ENCODE measurements at regions not wholly inside any gene's neighbourhood (a gene's known extent, or its start where the extent isn't known, plus 50 kb on each side); places are given as distances from the start of the nearest gene placed in this dataset.
A peak's percentile ranks its signal among the peaks of the same experiment; 100 is the strongest.

- DNase-seq = no peak
These were observed 85.7 kb upstream of the XCR1 start for GRCh38 chr3:46112984-46113383.

- DNase-seq = no peak
These were observed 85.0 kb upstream of the XCR1 start for GRCh38 chr3:46112296-46112695.

GRCh38 chr3:46110701-46111493 lies 83.6 kb upstream of the XCR1 start:
- no peak for DNase-seq

DNA sequence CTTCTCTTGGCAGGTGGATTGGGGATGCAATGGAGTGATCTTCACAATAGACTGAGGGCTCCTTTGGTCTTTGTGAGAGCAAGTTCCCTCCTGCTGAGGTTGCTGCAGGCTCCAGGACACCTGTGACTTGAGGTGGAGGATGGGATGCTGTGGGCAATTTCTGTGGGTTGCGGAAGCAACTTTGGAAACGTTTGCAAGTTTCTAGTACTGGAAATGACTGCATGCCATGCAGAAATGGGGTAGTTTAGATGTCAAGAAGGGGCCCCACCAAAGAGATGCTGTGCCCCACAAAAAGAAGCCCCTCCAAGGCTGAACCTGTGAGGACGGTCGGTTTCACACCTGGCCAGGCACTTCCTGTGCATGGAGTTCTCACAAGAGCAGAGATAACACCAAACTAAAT lies 80.4 kb upstream of the XCR1 start:
- no peak for DNase-seq

- no peak for DNase-seq
These were observed 78.1 kb upstream of the XCR1 start for GRCh38 chr3:46105306-46105919.

DNA sequence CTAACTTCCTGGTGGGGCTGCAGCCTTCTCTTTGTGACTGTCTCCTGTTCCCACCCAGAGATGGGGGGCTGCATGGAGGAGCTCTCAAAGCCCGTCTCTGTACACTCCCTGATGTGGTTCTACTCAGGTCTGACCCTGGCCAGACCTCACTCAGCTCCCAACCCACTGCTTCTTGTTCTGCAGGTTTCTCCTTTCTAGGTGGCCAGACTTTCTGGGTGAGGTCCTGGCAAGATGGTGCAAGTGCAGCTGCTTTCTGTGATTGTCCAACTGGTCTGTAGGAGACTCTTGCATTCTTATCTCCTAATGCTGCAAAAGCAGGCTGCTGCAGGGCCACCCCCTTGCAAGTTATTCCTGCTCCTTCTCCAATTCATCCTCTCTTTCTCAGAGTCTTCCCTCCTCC lies 77.4 kb upstream of the XCR1 start:
- no peak for DNase-seq

DNA sequence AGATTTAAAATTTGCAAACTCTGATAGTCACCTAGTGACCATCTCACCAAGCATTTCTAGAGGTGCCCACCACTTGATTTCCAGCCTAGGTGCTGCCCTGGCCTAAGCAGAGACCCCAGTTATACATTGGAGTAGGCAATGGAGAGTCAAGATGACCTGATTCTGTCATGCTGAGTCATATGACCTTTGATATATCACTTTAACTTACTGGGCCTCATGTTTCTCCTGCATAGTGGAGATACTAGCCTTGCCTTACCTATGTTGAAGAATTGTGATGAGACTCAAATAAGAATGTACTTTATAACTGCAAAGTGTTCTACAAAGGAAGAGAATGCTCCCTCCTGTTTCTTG lies 75.5 kb upstream of the XCR1 start:
- DNase-seq = no peak

DNA sequence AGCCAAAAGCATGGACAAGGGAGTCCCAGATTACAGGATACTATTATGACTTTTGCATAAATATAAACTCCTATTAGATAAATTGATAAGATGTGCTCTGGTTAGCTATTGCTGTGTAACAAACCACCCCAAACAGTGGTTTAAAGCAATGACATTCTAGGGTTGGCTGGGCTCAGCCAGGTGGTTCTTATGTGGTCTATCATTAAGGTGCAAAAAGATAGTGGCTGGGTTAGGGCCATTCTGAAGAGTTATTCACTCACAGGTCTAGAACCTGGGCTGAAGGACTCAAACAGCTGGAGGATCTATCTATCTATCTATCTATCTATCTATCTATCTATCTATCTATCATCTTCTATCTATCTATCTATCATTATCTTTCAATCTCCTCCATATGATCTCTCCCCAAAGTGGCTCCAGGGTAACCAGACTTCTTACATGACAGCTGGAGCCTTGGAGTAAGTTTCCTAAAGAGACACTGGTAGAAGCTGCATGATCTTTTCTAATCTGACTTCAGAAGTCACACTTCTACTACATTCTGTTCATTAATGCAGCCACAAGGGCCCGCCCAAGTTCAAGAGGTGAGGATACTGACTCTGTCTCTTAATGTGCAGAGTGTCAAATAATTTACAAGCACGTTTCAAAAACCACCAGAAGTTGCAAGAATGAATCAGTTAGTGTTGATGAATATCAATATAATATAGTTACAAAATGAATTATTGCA lies 74.9 kb upstream of the XCR1 start:
- DNase-seq = no peak

DNA sequence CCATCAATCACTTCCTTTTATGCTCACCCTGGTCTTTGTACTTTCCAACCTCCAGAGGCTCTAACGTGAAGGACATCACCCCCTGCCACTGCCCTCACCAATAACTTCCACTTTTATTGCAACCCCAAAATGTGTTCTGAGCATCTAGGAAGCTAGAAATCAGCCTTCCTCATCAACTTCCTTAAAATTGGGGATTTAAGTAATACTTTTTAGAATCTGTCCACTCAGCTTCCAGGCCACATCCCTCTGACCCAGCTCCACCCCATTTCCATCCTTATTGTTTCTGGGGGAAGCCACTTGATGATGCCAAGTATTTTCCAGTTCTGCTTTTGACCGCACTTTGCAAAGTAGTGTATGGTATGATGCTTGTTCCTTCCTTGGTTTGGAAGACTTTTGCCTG lies 73.5 kb upstream of the XCR1 start:
- no peak for DNase-seq

DNA sequence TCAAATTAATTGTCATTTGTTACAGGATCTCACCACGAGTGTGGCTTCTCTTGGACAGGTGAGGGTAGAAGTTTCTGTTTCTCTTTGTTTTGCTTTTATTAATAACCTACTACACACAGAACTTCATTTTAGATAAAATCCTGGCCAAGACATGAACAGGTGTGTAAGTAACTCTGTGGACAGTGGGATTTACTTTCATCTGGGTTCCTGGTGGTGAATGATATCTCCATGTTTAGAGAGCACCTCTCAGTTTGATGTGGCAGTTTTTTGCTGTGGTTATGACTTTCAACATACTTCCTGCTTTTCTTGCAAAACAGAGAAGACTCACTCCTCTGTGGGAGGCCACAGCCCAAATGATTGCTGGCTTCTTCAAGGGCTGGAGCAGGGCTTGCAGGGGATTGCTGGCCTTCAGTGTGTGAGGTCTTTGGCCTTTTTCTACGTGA lies 71.1 kb upstream of the XCR1 start:
- DNase-seq = peak; percentile 48

DNA sequence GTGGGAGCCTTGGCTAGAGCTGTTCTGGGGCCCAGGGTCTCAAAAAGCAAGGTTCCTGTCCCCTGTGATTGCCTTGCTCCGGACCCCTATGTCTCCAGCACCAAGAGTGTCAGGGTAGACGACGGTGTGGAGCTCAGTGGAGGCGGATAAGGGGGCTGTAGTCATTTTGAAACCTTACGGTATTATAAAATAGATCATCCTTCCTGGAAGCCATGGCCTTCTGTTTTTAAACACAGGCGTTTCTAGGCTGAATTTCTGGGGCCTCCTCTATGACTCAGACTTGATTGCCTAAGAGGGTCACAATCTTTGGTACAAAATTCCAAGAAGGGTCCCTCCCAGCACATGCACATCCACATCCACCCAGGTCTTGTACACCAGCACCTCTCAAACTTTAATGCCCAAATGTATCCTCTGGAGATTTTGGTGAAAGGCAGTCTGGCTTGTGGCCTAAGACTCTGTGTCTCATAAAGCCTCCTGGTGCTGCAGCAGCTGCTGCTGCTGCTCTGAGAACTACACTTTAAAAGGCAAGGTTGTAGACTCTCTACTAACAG lies 70.5 kb upstream of the XCR1 start:
- DNase-seq = peak; percentile 34

DNA sequence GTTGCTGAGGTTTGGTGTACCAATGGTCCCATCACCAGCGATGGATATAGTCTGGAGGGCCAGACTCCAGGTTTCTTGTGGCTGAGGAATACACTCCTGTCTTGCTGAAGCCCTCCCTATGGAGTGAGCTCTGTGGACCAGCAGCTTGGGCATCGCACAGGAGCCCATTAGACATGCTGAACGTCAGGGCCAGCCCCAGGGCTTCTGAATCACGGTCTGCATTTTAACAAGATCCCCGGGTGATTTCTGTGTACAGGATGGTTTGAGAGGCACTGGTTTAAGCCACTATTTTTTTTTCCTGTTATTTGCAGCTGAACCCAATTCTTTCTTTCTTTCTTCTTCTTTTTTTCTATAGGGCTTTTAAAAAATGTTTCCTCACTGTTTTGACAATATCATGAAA lies 69.5 kb upstream of the XCR1 start:
- DNase-seq = no peak

DNA sequence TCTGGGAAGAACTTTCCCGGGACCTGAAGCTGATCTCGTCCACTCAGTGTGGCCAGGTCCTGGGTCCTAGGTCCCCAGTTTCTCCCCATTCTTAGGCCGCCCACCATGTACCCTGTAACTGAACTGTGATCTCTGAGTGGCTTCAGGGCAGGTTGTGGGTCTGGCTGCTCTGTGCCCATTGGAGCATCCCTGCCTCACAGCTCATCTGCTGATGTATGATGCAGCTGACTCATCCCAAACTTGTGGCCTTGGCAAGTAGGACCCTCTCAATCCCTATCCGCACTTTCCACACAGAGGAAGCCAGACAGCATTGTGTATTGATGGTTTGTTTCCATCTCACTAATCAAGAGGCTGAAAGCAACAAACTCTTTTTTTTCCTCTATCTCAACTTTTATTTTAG lies 69.1 kb upstream of the XCR1 start:
- no peak for DNase-seq

- no peak for DNase-seq
These were observed 68.0 kb upstream of the XCR1 start for GRCh38 chr3:46095307-46095706.

GRCh38 chr3:46094506-46094905 lies 67.2 kb upstream of the XCR1 start:
- no peak for DNase-seq

DNA sequence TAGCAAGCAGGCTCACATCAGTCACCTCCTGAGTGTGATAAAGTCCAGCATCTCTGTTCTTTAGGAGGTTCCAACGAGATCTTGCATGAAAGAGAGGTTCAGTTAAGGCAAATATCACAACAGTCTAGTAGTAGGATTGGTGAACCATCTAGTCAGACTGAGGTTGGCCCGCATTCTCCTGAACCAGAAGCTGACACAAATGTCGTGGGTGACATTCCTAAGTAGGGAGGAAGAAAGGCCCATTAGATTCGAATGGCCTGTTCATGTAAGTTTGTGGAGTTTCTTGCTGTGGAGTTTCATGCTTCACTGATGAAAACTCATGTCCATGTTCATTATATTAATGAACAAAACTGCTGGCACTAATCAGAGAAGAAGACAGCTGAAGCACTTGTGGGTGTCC lies 66.7 kb upstream of the XCR1 start:
- no peak for DNase-seq

DNA sequence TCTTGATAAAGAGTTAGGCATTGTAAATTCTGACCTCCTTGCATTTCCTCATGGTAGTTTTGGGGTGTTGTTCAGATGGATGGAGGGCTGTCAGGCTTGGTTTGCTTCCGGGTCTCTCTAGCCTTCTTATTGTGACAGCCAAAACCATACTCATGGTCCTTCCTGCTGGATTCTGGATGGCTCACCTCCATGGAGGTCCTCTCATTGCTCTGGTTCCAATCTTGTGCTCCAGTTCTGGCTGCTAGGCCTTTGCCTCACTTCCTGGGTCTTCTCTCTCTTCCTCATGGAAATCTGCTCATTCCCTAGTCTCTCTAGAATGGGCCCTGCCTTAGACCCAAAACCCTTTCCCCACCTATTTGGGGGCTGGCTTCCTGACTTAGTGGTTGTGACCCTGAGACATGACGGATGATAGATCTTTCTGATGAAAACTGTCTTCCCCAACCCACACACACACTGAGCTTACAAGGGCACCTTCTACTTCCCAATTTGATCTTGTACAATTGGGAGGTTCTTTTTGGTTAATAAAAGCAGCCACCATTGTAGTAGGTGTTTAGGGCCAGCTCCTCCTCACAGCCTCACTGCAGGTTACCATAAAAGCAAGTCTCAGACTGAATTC lies 66.2 kb upstream of the XCR1 start:
- no peak for DNase-seq

GRCh38 chr3:46092702-46093080 lies 65.4 kb upstream of the XCR1 start:
- DNase-seq = no peak

DNA sequence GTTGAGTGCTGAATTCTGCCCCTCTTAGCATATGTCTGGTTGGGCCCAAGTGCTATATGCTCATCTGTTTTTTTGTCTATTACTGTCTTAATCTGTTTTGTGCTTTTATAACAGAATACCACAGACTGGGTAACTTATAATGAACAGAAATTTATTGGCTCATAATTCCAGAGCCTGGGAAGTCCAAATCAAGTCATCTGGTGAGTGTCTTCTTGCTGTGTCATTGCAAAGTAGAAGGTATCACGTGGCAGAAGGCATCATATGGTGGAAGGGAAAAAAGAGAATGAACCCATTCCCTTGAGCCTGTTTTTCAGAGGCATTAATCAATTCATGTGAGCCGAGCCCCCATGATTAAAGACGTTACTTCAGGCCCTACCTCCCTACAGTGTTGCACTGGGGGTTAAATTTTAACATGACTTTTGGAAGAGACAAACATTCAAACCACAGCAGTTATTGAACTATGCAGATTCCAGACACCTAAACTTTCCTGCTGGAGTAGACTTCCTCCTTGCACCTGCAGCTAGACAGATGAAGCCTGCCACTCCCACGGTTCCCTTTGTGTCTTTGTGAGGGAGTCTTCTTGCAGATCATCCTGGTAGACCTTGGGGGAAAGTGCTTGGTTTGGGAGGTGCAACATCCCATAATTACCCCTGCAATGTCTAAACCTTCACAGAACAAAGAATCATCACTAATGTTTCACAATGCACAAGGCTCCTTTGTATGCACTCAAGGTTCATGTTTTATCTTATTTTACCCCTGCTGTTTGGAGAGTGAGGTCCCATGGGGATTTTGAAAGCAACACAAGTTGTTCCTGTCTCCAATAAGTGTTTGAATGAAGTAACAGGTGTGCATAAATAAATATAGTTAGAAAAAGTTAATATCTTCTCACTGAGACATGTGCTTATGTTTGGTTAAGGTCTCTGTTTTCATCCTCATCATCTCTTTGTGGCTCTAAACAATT lies 64.7 kb upstream of the XCR1 start:
- DNase-seq = no peak

DNA sequence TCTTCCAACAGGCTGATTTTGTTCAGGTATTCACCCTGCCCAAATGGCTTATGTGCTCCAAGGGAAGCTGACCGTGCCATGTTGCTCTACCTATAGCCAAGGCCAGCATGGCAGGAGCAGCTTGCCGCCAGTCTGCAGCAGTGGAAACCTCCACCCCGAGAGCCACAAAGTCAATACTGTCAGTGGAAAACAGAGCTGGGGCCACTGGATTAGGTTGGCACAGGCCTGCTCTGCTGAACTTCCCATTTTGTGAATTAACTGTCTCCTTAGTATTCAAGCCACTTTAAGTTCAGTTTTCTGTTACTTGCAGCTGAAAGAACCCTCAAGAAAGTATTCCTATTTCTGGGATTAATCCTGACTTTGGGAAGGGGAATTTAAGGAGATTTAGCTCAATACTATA lies 63.8 kb upstream of the XCR1 start:
- no peak for DNase-seq

DNA sequence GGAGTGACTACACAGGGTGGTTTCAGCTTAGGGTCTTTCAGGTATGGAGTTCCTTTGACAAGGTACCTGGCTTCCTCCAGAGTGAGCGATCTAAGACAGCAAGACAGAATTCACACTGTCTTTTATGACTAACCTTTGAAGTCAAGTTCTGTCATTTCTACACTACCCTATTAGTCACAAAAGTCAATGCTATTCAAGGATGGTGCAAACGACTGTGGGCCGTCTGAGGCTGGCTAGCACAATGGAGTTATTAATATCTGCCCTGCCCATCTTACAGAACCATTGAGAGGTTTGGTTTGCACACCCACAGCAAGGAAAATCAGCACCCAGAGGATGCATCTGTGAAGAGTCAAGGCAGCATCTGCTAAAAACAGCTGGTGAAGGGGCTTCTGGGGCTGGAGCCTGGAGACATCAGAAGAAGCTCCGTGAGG lies 62.9 kb upstream of the XCR1 start:
- no peak for DNase-seq
